ENCODE measurements at regions not wholly inside any gene's neighbourhood (a gene's known extent, or its start where the extent isn't known, plus 50 kb on each side); places are given as distances from the start of the nearest gene placed in this dataset.

DNA sequence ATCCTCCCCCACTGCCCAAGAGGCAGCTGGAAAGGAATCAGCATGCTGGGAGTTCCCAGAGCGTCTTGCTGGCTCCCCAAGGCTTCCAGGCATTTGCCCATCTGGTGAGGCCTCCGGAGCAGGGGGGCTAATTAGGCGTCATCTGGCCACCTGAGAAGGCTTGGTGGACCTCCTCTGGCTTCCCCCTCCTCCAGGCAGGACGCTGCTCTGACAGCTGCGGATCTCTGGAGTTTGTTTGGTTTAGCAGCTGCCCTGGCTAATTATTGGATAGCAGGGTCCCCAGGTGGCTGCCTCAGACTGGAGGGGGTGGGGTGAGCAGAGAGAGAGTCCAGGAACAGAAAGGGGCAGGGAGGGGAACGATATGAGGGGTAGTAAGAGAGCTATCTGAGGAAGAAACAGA, 425.2 kb upstream of the MEX3C start:
- TF ChIP-seq POLR2A (IDR thresholded peaks at IDR 0.05; ENCODE audit: low read depth) (no peak), POLR2AphosphoS5 (IDR thresholded peaks at IDR 0.05) (no peak)
- TF ChIP-seq, protein P1, sequence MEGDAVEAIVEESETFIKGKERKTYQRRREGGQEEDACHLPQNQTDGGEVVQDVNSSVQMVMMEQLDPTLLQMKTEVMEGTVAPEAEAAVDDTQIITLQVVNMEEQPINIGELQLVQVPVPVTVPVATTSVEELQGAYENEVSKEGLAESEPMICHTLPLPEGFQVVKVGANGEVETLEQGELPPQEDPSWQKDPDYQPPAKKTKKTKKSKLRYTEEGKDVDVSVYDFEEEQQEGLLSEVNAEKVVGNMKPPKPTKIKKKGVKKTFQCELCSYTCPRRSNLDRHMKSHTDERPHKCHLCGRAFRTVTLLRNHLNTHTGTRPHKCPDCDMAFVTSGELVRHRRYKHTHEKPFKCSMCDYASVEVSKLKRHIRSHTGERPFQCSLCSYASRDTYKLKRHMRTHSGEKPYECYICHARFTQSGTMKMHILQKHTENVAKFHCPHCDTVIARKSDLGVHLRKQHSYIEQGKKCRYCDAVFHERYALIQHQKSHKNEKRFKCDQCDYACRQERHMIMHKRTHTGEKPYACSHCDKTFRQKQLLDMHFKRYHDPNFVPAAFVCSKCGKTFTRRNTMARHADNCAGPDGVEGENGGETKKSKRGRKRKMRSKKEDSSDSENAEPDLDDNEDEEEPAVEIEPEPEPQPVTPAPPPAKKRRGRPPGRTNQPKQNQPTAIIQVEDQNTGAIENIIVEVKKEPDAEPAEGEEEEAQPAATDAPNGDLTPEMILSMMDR (IDR thresholded peaks at IDR 0.05) = no peak

All from esophagus muscularis mucosa (tissue), 3 donors.